Tibial nerve (tissue), 4 donors: ENCODE measurements at regions not wholly inside any gene's neighbourhood (a gene's known extent, or its start where the extent isn't known, plus 50 kb on each side); places are given as distances from the start of the nearest gene placed in this dataset.
"Not testable (repeated sequence)": the region's sequence is repeated elsewhere in the genome, so short reads cannot be mapped to it uniquely, and the experiment has no call there.

Experiments used
- DNase-seq, 2 donors: peaks; one replicate each; pipeline ENCODE4 v3.0.0-alpha.2; 2019; ENCODE audit warnings: low spot score in 2 of 2
- H3K27ac ChIP-seq, 4 donors: fragments of 200-600 bp; sonication (generic) in 3 of 4; one replicate each; pipeline ENCODE4 v1.5.1; 2017 to 2019; ENCODE audit warnings: mild to moderate bottlenecking in 1 of 4
- H3K27me3 ChIP-seq, 2 donors: fragments of 200-600 bp; sonication (generic) in 1 of 2; one replicate each; pipeline versions ENCODE4 v1.5.1 to v1.6.0; 2017 to 2019
- H3K36me3 ChIP-seq, 3 donors: fragments of 200-600 bp; sonication (generic); one replicate each; pipeline ENCODE4 v1.5.1; 2018 to 2019
- H3K4me1 ChIP-seq, 4 donors: fragments of 200-600 bp; sonication (generic) in 3 of 4; one replicate each; pipeline ENCODE4 v1.5.1; 2017 to 2019
- H3K4me3 ChIP-seq, 4 donors: fragments of 200-600 bp; sonication (generic) in 3 of 4; one replicate each; pipeline ENCODE4 v1.5.1; 2017 to 2019; ENCODE audit warnings: mild to moderate bottlenecking in 1 of 4, moderate library complexity in 1 of 4
- H3K9me3 ChIP-seq, 4 donors: fragments of 200-600 bp; sonication (generic) in 3 of 4; one replicate each; pipeline ENCODE4 v1.5.1; 2017 to 2019
- EP300 ChIP-seq, 2 donors: sonication (generic); formaldehyde crosslinking; IDR thresholded peaks; one replicate each; pipeline ENCODE4 v1.6.1; 2017; ENCODE audit warnings: antibody characterized with exemption in 2 of 2, mild to moderate bottlenecking in 1 of 2
- POLR2A ChIP-seq, 2 donors: fragments of 450-650 bp; IDR thresholded peaks; one replicate each; pipeline ENCODE4 v1.6.1; 2017; ENCODE audit warnings: antibody characterized with exemption in 2 of 2, mild to moderate bottlenecking in 2 of 2, moderate library complexity in 2 of 2
- WGBS, 2 donors: methylation state at CpG; one replicate each; pipeline ENCODE4 v1.1.5; 2018; 5-methylcytosine and 5-hydroxymethylcytosine counted together
- TF ChIP-seq, protein P1 (sequence below), 5 experiments: fragments of 200-600 bp in 3 of 5; fragments of 450-650 bp in 2 of 5; sonication (generic) in 3 of 5; IDR thresholded peaks; one replicate each; pipeline ENCODE4 v1.5.1; 2016 to 2019; ENCODE audit warnings: antibody characterized with exemption in 5 of 5, mild to moderate bottlenecking in 3 of 5, moderate library complexity in 2 of 5

- H3K4me3 ChIP-seq: no peak overlapping the region
- TF ChIP-seq, protein P1, sequence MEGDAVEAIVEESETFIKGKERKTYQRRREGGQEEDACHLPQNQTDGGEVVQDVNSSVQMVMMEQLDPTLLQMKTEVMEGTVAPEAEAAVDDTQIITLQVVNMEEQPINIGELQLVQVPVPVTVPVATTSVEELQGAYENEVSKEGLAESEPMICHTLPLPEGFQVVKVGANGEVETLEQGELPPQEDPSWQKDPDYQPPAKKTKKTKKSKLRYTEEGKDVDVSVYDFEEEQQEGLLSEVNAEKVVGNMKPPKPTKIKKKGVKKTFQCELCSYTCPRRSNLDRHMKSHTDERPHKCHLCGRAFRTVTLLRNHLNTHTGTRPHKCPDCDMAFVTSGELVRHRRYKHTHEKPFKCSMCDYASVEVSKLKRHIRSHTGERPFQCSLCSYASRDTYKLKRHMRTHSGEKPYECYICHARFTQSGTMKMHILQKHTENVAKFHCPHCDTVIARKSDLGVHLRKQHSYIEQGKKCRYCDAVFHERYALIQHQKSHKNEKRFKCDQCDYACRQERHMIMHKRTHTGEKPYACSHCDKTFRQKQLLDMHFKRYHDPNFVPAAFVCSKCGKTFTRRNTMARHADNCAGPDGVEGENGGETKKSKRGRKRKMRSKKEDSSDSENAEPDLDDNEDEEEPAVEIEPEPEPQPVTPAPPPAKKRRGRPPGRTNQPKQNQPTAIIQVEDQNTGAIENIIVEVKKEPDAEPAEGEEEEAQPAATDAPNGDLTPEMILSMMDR (IDR thresholded peaks at IDR 0.05): no peak
- TF ChIP-seq POLR2A (IDR thresholded peaks at IDR 0.05): no peak
- TF ChIP-seq EP300 (IDR thresholded peaks at IDR 0.05): no peak
- H3K4me1 ChIP-seq: no peaks in the 10 kb centered on the region
- H3K27me3 ChIP-seq: no peaks in the 10 kb centered on the region
- no peaks in the 10 kb centered on the region for H3K36me3 ChIP-seq
- WGBS, 2 donors: 94 to 95% methylated on average over 1 of the region's 1 CpG
- no peaks in the 10 kb centered on the region for H3K9me3 ChIP-seq
- H3K27ac ChIP-seq: no peak overlapping the region
- DNase-seq: no peak
Measured at GRCh38 chr6:130615816-130616215, 211.4 kb upstream of the SMLR1 start.

DNA sequence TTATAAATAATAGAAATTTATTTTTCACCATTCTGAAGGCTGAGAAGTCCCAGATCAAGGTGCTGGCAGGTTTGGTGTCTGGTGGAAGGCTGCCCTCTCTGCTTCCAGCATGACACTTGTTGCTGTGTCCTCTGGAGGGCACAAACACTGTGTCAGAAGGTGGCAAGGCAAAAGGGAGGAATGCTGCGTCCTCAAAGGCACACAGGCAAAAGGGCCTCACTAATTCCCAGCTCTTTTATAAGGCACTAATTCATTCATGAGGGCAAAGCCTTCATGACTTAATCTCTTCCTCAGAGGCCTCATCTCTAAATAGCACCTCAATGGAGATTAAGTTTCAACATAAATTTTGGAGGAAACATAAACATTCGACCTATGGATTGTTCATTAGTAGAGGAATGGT lies 209.5 kb upstream of the SMLR1 start:
- 66 to 80% methylated on average over 2 of the region's 2 CpGs for WGBS, 2 donors
- H3K27ac ChIP-seq: no peak overlapping the region
- no peak for DNase-seq
- no peak for TF ChIP-seq POLR2A (IDR thresholded peaks at IDR 0.05)
- TF ChIP-seq, protein P1 (IDR thresholded peaks at IDR 0.05): no peak
- TF ChIP-seq EP300 (IDR thresholded peaks at IDR 0.05): no peak
- no peaks in the 10 kb centered on the region for H3K36me3 ChIP-seq
- peaks cover 0 to 2% (median 0%) of the 10 kb centered on the region in 4 donors for H3K9me3 ChIP-seq
- H3K27me3 ChIP-seq: no peaks in the 10 kb centered on the region
- H3K4me3 ChIP-seq: no peak overlapping the region
- H3K4me1 ChIP-seq: no peaks in the 10 kb centered on the region

GRCh38 chr6:130618806-130619205 lies 208.4 kb upstream of the SMLR1 start:
- peaks cover 0 to 10% (median 4%) of the 10 kb centered on the region in 4 donors for H3K9me3 ChIP-seq
- not testable (repeated sequence) for H3K36me3 ChIP-seq, H3K4me3 ChIP-seq, H3K27me3 ChIP-seq, H3K27ac ChIP-seq, DNase-seq, H3K4me1 ChIP-seq
- WGBS, 2 donors: 83 to 87% methylated on average over 5 of the region's 5 CpGs

GRCh38 chr6:130620338-130620781 lies 206.8 kb upstream of the SMLR1 start:
- DNase-seq: no peak
- H3K4me3 ChIP-seq: no peak overlapping the region
- TF ChIP-seq EP300 (IDR thresholded peaks at IDR 0.05) (no peak), POLR2A (IDR thresholded peaks at IDR 0.05) (no peak)
- TF ChIP-seq, protein P1 (IDR thresholded peaks at IDR 0.05): no peak
- no peaks in the 10 kb centered on the region for H3K27me3 ChIP-seq
- H3K27ac ChIP-seq: no peak overlapping the region
- H3K36me3 ChIP-seq: no peaks in the 10 kb centered on the region
- H3K4me1 ChIP-seq: no peaks in the 10 kb centered on the region
- peaks cover 0 to 10% (median 4%) of the 10 kb centered on the region in 4 donors for H3K9me3 ChIP-seq
- WGBS, 2 donors: 52 to 59% methylated on average over 2 of the region's 2 CpGs

- no peak overlapping the region for H3K4me3 ChIP-seq
- H3K36me3 ChIP-seq: no peaks in the 10 kb centered on the region
- no peak overlapping the region for H3K27ac ChIP-seq
- TF ChIP-seq EP300 (IDR thresholded peaks at IDR 0.05) (no peak), POLR2A (IDR thresholded peaks at IDR 0.05) (no peak)
- TF ChIP-seq, protein P1 (IDR thresholded peaks at IDR 0.05): no peak
- no peak for DNase-seq
- no peaks in the 10 kb centered on the region for H3K4me1 ChIP-seq
- H3K9me3 ChIP-seq: peaks cover 0 to 10% (median 4%) of the 10 kb centered on the region in 4 donors
- no peaks in the 10 kb centered on the region for H3K27me3 ChIP-seq
Measured at GRCh38 chr6:130622142-130622541, 205.1 kb upstream of the SMLR1 start.

- TF ChIP-seq POLR2A (IDR thresholded peaks at IDR 0.05) (no peak), EP300 (IDR thresholded peaks at IDR 0.05) (no peak)
- TF ChIP-seq, protein P1 (IDR thresholded peaks at IDR 0.05): no peak
- 82 to 84% methylated on average over 2 of the region's 2 CpGs for WGBS, 2 donors
- no peaks in the 10 kb centered on the region for H3K4me1 ChIP-seq
Measured at GRCh38 chr6:130624046-130624445, 203.2 kb upstream of the SMLR1 start.

More at GRCh38 chr6:130624046-130624445, 203.2 kb upstream of the SMLR1 start:
- H3K4me3 ChIP-seq: no peak overlapping the region
- H3K27me3 ChIP-seq: no peaks in the 10 kb centered on the region
- no peak for DNase-seq
- peaks cover 0 to 10% (median 4%) of the 10 kb centered on the region in 4 donors for H3K9me3 ChIP-seq
- H3K27ac ChIP-seq: no peak overlapping the region
- H3K36me3 ChIP-seq: no peaks in the 10 kb centered on the region
